RWPE2 (cell line): ENCODE measurements at regions not wholly inside any gene's neighbourhood (a gene's known extent, or its start where the extent isn't known, plus 50 kb on each side); places are given as distances from the start of the nearest gene placed in this dataset.

Experiments used
- ATAC-seq: fragments of 200-7000 bp; cut with Tn5 transposase; 3 replicates; pipeline ENCODE4 v1.9.1; 2021; ENCODE audit warnings: low read depth
- DNase-seq: peaks from one replicate; pipeline ENCODE4 v3.0.0-alpha.2; 2020; ENCODE audit warnings: low spot score
- H3K27ac ChIP-seq: fragments of 450-650 bp; 2 replicates; pipeline ENCODE4 v1.5.1; 2017; ENCODE audit warnings: mild to moderate bottlenecking; ENCODE audit not compliant: poor library complexity, severe bottlenecking
- H3K27me3 ChIP-seq: fragments of 250-450 bp; sonication (Bioruptor Pico); 2 replicates; pipeline ENCODE4 v1.5.1; 2021; ENCODE audit warnings: mild to moderate bottlenecking, moderate library complexity; ENCODE audit not compliant: insufficient read depth, poor library complexity, severe bottlenecking
- H3K36me3 ChIP-seq: fragments of 250-450 bp; sonication (Bioruptor Pico); 2 replicates; pipeline ENCODE4 v1.5.1; 2020; ENCODE audit warnings: low read depth, mild to moderate bottlenecking, moderate library complexity
- H3K4me1 ChIP-seq: fragments of 250-450 bp; sonication (Bioruptor Pico); 2 replicates; pipeline ENCODE4 v1.5.1; 2021; ENCODE audit warnings: mild to moderate bottlenecking, moderate library complexity; ENCODE audit not compliant: insufficient read depth, poor library complexity, severe bottlenecking
- H3K4me3 ChIP-seq: fragments of 250-450 bp; sonication (Bioruptor Pico); 2 replicates; pipeline ENCODE4 v1.5.1; 2021; ENCODE audit warnings: mild to moderate bottlenecking, moderate library complexity; ENCODE audit not compliant: severe bottlenecking
- H3K9me3 ChIP-seq: fragments of 250-450 bp; sonication (Bioruptor Pico); 2 replicates; pipeline ENCODE4 v1.5.1; 2021; ENCODE audit warnings: mild to moderate bottlenecking, moderate library complexity; ENCODE audit not compliant: severe bottlenecking
- TF ChIP-seq, protein P1 (sequence below): fragments of 450-650 bp; IDR thresholded peaks from one replicate; pipeline ENCODE4 v1.5.1; 2017; ENCODE audit warnings: mild to moderate bottlenecking, moderate library complexity; ENCODE audit not compliant: poor library complexity, severe bottlenecking

DNA sequence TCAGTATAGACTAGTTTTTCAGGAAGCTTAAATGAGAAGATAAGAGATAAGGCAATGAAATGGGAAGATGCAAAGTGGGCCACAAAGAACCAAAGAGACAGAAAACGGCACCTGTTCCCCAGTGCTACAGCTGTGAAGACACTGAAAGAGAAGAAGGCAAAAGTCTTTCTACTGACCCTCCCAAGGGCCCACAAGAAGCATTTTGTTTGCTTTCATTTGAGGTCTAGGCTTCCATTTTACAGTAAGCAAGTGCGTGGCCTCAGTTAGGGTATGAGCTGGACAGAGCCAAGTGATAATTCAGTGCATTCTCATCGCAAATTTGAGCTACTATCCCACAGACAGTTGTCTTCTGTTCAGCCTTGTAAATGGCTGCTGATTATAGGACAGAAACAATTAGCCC lies 53.4 kb upstream of the STK17B start:
- DNase-seq = no peak
- Histone ChIP-seq H3K4me3 (no peak overlapping the region), H3K27me3 (no peaks in the 10 kb centered on the region)

DNA sequence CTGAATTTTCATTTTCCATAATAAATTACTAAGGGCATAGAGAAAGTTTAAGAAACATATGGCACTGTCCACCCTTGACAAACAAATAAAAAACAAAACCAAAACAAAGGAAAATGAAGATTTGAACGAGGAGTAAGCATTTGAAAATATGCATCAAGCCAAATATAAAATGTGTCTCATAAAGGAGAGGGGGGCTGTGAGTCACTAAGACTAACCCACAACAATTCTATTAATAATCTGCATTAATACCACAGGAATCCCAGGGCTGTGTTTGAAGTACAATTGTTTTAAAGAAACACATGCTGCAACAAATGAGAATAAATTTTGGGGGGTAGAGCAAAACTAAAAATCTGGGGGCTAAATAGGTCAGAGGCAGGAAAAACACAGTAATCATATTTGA lies 53.8 kb upstream of the STK17B start:
- Histone ChIP-seq H3K27ac (no peak overlapping the region), H3K4me3 (no peak overlapping the region), H3K36me3 (no peaks in the 10 kb centered on the region), H3K27me3 (no peaks in the 10 kb centered on the region), H3K9me3 (no peaks in the 10 kb centered on the region), H3K4me1 (peaks cover 9% of the 10 kb centered on the region)
- DNase-seq (no peak), ATAC-seq (peak; percentile 88)
- TF ChIP-seq, protein P1, sequence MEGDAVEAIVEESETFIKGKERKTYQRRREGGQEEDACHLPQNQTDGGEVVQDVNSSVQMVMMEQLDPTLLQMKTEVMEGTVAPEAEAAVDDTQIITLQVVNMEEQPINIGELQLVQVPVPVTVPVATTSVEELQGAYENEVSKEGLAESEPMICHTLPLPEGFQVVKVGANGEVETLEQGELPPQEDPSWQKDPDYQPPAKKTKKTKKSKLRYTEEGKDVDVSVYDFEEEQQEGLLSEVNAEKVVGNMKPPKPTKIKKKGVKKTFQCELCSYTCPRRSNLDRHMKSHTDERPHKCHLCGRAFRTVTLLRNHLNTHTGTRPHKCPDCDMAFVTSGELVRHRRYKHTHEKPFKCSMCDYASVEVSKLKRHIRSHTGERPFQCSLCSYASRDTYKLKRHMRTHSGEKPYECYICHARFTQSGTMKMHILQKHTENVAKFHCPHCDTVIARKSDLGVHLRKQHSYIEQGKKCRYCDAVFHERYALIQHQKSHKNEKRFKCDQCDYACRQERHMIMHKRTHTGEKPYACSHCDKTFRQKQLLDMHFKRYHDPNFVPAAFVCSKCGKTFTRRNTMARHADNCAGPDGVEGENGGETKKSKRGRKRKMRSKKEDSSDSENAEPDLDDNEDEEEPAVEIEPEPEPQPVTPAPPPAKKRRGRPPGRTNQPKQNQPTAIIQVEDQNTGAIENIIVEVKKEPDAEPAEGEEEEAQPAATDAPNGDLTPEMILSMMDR = no peak

More for the DNA sequence above, 53.4 kb upstream of the STK17B start:
- TF ChIP-seq, protein P1 = no peak
- Histone ChIP-seq H3K36me3 (no peaks in the 10 kb centered on the region), H3K4me1 (peaks cover 9% of the 10 kb centered on the region), H3K9me3 (no peaks in the 10 kb centered on the region), H3K27ac (no peak overlapping the region)
- ATAC-seq = no peak

DNA sequence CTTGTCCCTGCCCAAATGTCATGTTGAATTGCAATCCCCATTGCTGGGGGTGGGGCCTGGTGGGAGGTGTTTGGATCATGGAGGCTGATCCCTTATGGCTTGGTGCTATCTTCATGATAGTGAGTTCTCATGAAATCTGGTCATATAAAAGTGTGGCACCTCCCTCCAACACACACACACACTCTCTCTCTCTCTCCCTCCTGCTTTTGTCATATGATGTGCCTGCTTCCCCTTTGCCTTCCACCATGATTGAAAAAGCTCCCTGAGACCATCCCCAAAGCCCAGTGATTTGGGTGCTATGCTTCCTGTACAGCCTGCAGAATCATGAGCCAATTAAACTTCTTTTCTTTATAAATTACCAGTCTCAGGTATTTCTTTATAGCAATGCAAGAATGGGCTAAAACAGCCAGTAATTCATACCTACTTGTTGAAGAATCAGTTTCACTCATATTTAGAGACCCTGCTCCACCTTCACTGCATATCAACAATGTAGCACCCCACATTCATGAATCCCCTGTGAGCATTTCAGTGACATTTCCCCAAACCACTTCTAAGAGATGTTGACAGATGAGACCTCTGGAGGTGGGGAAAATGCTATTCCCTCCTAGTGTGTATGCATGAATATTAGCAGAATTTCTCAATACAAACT lies 54.8 kb upstream of the STK17B start:
- Histone ChIP-seq H3K27me3 (no peaks in the 10 kb centered on the region), H3K4me3 (no peak overlapping the region), H3K9me3 (no peaks in the 10 kb centered on the region), H3K27ac (no peak overlapping the region), H3K4me1 (peaks cover 9% of the 10 kb centered on the region), H3K36me3 (no peaks in the 10 kb centered on the region)
- TF ChIP-seq, protein P1 = no peak
- DNase-seq (no peak), ATAC-seq (no peak)

DNA sequence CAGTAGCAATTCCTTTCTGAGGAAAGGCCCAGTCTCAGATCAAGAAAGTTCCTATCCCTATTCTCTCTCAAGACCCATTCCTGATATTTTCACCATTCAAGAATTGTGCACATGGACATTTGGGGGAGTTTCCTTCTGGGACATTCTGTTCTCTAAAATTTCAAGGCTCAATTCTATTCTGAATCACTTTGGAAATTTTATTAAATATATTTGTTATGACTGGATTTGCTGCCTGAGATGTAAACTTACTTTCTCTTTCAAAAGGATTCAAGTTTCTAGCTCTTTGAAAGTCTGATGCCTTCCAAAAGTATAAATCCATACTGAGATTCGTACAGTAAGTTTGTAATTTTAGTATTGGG lies 55.3 kb upstream of the STK17B start:
- no peaks in the 10 kb centered on the region for H3K9me3 ChIP-seq
- H3K27me3 ChIP-seq = no peaks in the 10 kb centered on the region
- no peak overlapping the region for H3K27ac ChIP-seq
- no peaks in the 10 kb centered on the region for H3K36me3 ChIP-seq
- TF ChIP-seq, protein P1 = no peak
- no peak overlapping the region for H3K4me3 ChIP-seq
- peaks cover 9% of the 10 kb centered on the region for H3K4me1 ChIP-seq
- DNase-seq = no peak
- ATAC-seq = no peak

DNA sequence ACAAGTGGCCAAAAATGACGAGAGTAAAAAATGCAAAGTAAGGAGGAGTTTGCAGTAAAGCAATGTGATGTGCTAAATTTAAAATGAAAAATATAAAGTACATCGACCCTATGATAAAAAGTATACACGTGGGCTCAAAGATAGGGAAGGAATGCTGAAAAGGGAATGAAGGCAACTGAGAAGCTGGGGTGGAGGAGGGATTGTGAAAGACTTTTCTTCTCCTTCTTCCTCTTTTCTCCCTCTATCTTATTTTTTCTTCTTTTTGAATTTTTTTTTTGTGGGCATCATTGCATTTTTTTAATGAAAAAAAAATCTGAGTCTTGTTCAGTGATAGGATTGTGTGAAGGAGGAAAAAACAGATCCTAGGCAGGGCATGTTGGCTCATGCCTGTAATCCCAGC lies 57.6 kb upstream of the STK17B start:
- Histone ChIP-seq H3K36me3 (no peaks in the 10 kb centered on the region), H3K27ac (no peak overlapping the region), H3K9me3 (no peaks in the 10 kb centered on the region), H3K4me1 (peaks cover 31% of the 10 kb centered on the region), H3K4me3 (no peak overlapping the region), H3K27me3 (no peaks in the 10 kb centered on the region)
- DNase-seq (no peak), ATAC-seq (no peak)
- TF ChIP-seq, protein P1 = no peak
